CD14-positive monocyte (primary cell): ENCODE measurements at regions not wholly inside any gene's neighbourhood (a gene's known extent, or its start where the extent isn't known, plus 50 kb on each side); places are given as distances from the start of the nearest gene placed in this dataset.

Source experiments
- DNase-seq, 3 donors: peaks; one replicate each; pipeline ENCODE4 v3.0.0-alpha.2; 2011 to 2022
- H2AFZ ChIP-seq: 2 replicates; pipeline ENCODE4 v1.6.0; 2012; ENCODE audit warnings: mild to moderate bottlenecking, low read depth, low read length, inconsistent platforms; ENCODE audit not compliant: insufficient read depth, poor library complexity, severe bottlenecking
- H3K27ac ChIP-seq, 2 donors: 1 replicate in 1 of 2; 2 replicates in 1 of 2; pipeline ENCODE4 v1.5.1; 2012 to 2013; ENCODE audit warnings: low read length in 2 of 2, control low read depth in 1 of 2, inconsistent platforms in 1 of 2, low read depth in 1 of 2, mild to moderate bottlenecking in 1 of 2
- H3K27me3 ChIP-seq, 2 donors: one replicate each; pipeline versions ENCODE4 v1.6.0 to v1.6.1; 2011 to 2013; ENCODE audit warnings: low read length in 2 of 2; ENCODE audit not compliant: control insufficient read depth in 2 of 2, insufficient read depth in 2 of 2
- H3K36me3 ChIP-seq, 2 donors: replicated peaks in 1 of 2; 1 replicate in 1 of 2; 2 replicates in 1 of 2; pipeline versions ENCODE4 v1.5.1 to v1.6.1; 2012 to 2013; ENCODE audit warnings: low read length in 2 of 2, control low read depth in 1 of 2, inconsistent platforms in 1 of 2, mild to moderate bottlenecking in 1 of 2; ENCODE audit not compliant: insufficient read depth in 2 of 2, control insufficient read depth in 1 of 2
- H3K4me1 ChIP-seq, 2 donors: 1 replicate in 1 of 2; 2 replicates in 1 of 2; pipeline versions ENCODE4 v1.5.1 to v1.6.1; 2012 to 2013; ENCODE audit warnings: low read length in 2 of 2, control low read depth in 1 of 2, inconsistent platforms in 1 of 2, mild to moderate bottlenecking in 1 of 2, moderate library complexity in 1 of 2; ENCODE audit not compliant: insufficient read depth in 2 of 2, control insufficient read depth in 1 of 2
- H3K4me2 ChIP-seq: replicated peaks from 2 replicates; pipeline ENCODE3; 2012; ENCODE audit warnings: low read length, moderate library complexity, mild to moderate bottlenecking; ENCODE audit not compliant: poor library complexity, severe bottlenecking; ENCODE audit errors: extremely low read depth
- H3K4me3 ChIP-seq, 3 experiments: fragments of 200-600 bp in 1 of 3; sonication (generic) in 1 of 3; replicated peaks in 1 of 3; 1 replicate in 2 of 3; 2 replicates in 1 of 3; pipeline ENCODE4 v1.5.1; 2011 to 2013; ENCODE audit warnings: low read length in 3 of 3, mild to moderate bottlenecking in 3 of 3, control low read depth in 2 of 3, low read depth in 2 of 3, inconsistent platforms in 1 of 3, moderate library complexity in 1 of 3
- H3K79me2 ChIP-seq: 2 replicates; pipeline ENCODE4 v1.6.0; 2012; ENCODE audit warnings: mild to moderate bottlenecking, control low read depth, inconsistent platforms, low read length, moderate library complexity; ENCODE audit not compliant: insufficient read depth
- H3K9ac ChIP-seq: 2 replicates; pipeline ENCODE4 v1.6.0; 2017; ENCODE audit warnings: low read length, mild to moderate bottlenecking; ENCODE audit not compliant: insufficient read depth, poor library complexity, severe bottlenecking
- H3K9me3 ChIP-seq, 2 donors: replicated peaks in 1 of 2; 1 replicate in 1 of 2; 2 replicates in 1 of 2; pipeline versions ENCODE4 v1.5.1 to v1.6.1; 2012 to 2013; ENCODE audit warnings: low read length in 2 of 2, control low read depth in 1 of 2; ENCODE audit not compliant: control insufficient read depth in 1 of 2, insufficient read depth in 1 of 2
- H4K20me1 ChIP-seq: 2 replicates; pipeline ENCODE4 v1.6.0; 2012; ENCODE audit warnings: mild to moderate bottlenecking, low read length, control low read depth, moderate library complexity; ENCODE audit not compliant: insufficient read depth
- H3K27ac Mint-ChIP-seq, 7 donors: one replicate each; pipeline ENCODE4 v1.8.0; 2020; ENCODE audit warnings: mild to moderate bottlenecking in 7 of 7, mixed read lengths in 7 of 7, moderate library complexity in 6 of 7, inconsistent platforms in 2 of 7
- H3K27me3 Mint-ChIP-seq, 3 donors: one replicate each; pipeline ENCODE4 v1.8.0; 2021 to 2022; ENCODE audit warnings: low read depth in 3 of 3, mild to moderate bottlenecking in 3 of 3, mixed read lengths in 3 of 3, moderate library complexity in 3 of 3, inconsistent platforms in 1 of 3
- H3K36me3 Mint-ChIP-seq, 2 donors: one replicate each; pipeline ENCODE4 v1.8.0; 2020; ENCODE audit warnings: mixed read lengths in 2 of 2, inconsistent platforms in 1 of 2, mild to moderate bottlenecking in 1 of 2
- H3K4me1 Mint-ChIP-seq: one replicate; pipeline ENCODE4 v1.8.0; 2020; ENCODE audit warnings: mild to moderate bottlenecking, mixed read lengths
- H3K4me3 Mint-ChIP-seq, 2 donors: one replicate each; pipeline ENCODE4 v1.8.0; 2020; ENCODE audit warnings: mild to moderate bottlenecking in 2 of 2, mixed read lengths in 2 of 2, moderate library complexity in 1 of 2
- H3K9me3 Mint-ChIP-seq, 7 donors: one replicate each; pipeline ENCODE4 v1.8.0; 2020 to 2022; ENCODE audit warnings: mixed read lengths in 7 of 7, mild to moderate bottlenecking in 6 of 7, moderate library complexity in 6 of 7, inconsistent platforms in 2 of 7
- WGBS: methylation state at CpG from one replicate; pipeline ENCODE4 v1.1.5; 2013; ENCODE audit warnings: missing lambda C conversion rate; ENCODE audit not compliant: insufficient coverage; 5-methylcytosine and 5-hydroxymethylcytosine counted together
- intact Hi-C, 2 donors: fragments of 100-400 bp; cut with micrococcal nuclease; formaldehyde crosslinking; loops; one replicate each; pipeline versions ENCODE4 v1.15.0 to v1.15.1; 2023
- TF ChIP-seq, protein P1 (sequence below): fragments of 200-600 bp; IDR thresholded peaks from one replicate; pipeline ENCODE4 v1.8.0; 2022; ENCODE audit warnings: antibody characterized with exemption, mild to moderate bottlenecking

DNA sequence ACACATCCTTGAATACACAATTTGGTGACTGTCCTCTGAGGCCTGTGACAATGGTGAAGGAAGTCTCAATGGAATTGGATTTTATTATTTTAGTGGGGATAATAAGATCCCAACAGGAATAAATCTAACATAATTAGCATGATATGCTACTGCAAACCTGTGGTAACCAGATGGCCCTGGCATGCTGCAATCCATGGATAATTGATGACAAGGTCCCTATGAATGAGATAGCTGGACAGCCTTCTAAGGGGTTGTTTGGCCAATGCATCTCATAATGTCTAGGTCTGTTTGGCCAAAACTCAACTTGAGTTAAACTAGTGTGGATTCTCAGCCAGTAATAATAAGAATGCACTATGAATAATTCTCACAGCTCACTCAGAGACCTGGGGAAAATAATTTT lies 145.3 kb upstream of the GALNTL6 start:
- Histone ChIP-seq H4K20me1 (no peaks in the 10 kb centered on the region), H2AFZ (no peak overlapping the region), H3K4me1 (no peaks in the 10 kb centered on the region), H3K9me3 (no peaks in the 10 kb centered on the region), H3K36me3 (no peaks in the 10 kb centered on the region), H3K4me2 (no peak overlapping the region), H3K79me2 (no peaks in the 10 kb centered on the region), H3K27ac (no peak overlapping the region), H3K9ac (no peak overlapping the region), H3K4me3 (no peak overlapping the region), H3K27me3 (no peaks in the 10 kb centered on the region)
- Mint-ChIP-seq H3K4me3 (no peak overlapping the region), H3K4me1 (no peaks in the 10 kb centered on the region), H3K27me3 (no peaks in the 10 kb centered on the region), H3K36me3 (no peaks in the 10 kb centered on the region), H3K27ac (no peak overlapping the region), H3K9me3 (peaks cover 0 to 3% (median 0%) of the 10 kb centered on the region in 7 donors)
- TF ChIP-seq, protein P1, sequence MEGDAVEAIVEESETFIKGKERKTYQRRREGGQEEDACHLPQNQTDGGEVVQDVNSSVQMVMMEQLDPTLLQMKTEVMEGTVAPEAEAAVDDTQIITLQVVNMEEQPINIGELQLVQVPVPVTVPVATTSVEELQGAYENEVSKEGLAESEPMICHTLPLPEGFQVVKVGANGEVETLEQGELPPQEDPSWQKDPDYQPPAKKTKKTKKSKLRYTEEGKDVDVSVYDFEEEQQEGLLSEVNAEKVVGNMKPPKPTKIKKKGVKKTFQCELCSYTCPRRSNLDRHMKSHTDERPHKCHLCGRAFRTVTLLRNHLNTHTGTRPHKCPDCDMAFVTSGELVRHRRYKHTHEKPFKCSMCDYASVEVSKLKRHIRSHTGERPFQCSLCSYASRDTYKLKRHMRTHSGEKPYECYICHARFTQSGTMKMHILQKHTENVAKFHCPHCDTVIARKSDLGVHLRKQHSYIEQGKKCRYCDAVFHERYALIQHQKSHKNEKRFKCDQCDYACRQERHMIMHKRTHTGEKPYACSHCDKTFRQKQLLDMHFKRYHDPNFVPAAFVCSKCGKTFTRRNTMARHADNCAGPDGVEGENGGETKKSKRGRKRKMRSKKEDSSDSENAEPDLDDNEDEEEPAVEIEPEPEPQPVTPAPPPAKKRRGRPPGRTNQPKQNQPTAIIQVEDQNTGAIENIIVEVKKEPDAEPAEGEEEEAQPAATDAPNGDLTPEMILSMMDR = no peak
- intact Hi-C loops = no loop called here
- DNase-seq = no peak

DNA sequence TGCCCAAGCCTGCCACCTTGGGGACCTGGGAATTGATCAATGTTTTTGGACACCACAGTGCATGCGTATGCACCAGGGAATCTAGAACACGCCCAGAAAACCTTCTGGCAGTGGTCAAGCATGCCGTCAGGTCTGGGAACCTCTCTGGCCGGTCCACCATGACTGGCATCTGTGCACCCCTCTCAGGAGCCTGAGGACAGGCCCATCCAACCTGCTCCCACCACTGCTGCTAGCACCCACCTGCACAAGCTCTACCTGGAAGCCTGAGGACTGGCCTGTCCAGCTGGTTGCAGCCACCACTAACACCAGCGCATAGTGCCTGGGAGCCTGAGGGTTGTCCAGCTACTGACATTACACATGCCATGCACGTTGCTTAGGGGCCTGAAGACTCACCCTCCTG lies 162.1 kb upstream of the GALNTL6 start:
- H2AFZ ChIP-seq = no peak overlapping the region
- H3K79me2 ChIP-seq = no peaks in the 10 kb centered on the region
- Mint-ChIP-seq H3K9me3 (peaks cover 0 to 7% (median 0%) of the 10 kb centered on the region in 7 donors), H3K36me3 (no peaks in the 10 kb centered on the region), H3K27me3 (no peaks in the 10 kb centered on the region), H3K27ac (no peak overlapping the region), H3K4me1 (no peaks in the 10 kb centered on the region), H3K4me3 (no peak overlapping the region)
- TF ChIP-seq, protein P1 = no peak
- H3K36me3 ChIP-seq = no peaks in the 10 kb centered on the region
- H3K9ac ChIP-seq = no peak overlapping the region
- WGBS = 90% methylated on average over 6 of the region's 6 CpGs
- H3K4me2 ChIP-seq = no peak overlapping the region
- DNase-seq = no peak
- no peak overlapping the region for H3K4me3 ChIP-seq
- intact Hi-C loops = no loop called here
- H3K9me3 ChIP-seq = peaks cover 0 to 8% of the 10 kb centered on the region in 2 donors
- H3K27me3 ChIP-seq = no peaks in the 10 kb centered on the region
- H4K20me1 ChIP-seq = no peaks in the 10 kb centered on the region
- H3K4me1 ChIP-seq = no peaks in the 10 kb centered on the region
- no peak overlapping the region for H3K27ac ChIP-seq
